ENCODE measurements at regions not wholly inside any gene's neighbourhood (a gene's known extent, or its start where the extent isn't known, plus 50 kb on each side); places are given as distances from the start of the nearest gene placed in this dataset.

- no peak for TF ChIP-seq POLR2AphosphoS5 (IDR thresholded peaks at IDR 0.05; ENCODE audit: borderline replicate concordance, low read depth, low read length)
- no peak for TF ChIP-seq EZH2 (IDR thresholded peaks at IDR 0.05)
- TF ChIP-seq FOXP2 (optimal IDR thresholded peaks at IDR 0.05; ENCODE audit: control extremely low read depth, extremely low read length, insufficient read depth) = no peak
These were observed 364.9 kb upstream of the RBMS3 start for GRCh38 chr3:28915741-28916500.

Data from SK-N-MC (cell line).